Hepatocyte (in vitro differentiated cells): ENCODE measurements at regions not wholly inside any gene's neighbourhood (a gene's known extent, or its start where the extent isn't known, plus 50 kb on each side); places are given as distances from the start of the nearest gene placed in this dataset.
A peak's percentile ranks its signal among the peaks of the same experiment; 100 is the strongest.
"Not testable (repeated sequence)": the region's sequence is repeated elsewhere in the genome, so short reads cannot be mapped to it uniquely, and the experiment has no call there.

Experiments used
- DNase-seq: peaks from one replicate; pipeline ENCODE4 v3.0.0-alpha.2; 2016; ENCODE audit warnings: low spot score
- H2AFZ ChIP-seq: fragments of 200-600 bp; sonication (generic); 2 replicates; pipeline ENCODE4 v1.6.0; 2016; ENCODE audit warnings: antibody characterized with exemption, mild to moderate bottlenecking
- H3K27ac ChIP-seq: fragments of 200-600 bp; sonication (generic); 2 replicates; pipeline ENCODE4 v1.5.1; 2016; ENCODE audit warnings: mild to moderate bottlenecking
- H3K27me3 ChIP-seq: fragments of 200-600 bp; sonication (generic); 2 replicates; pipeline ENCODE4 v1.6.1; 2016
- H3K36me3 ChIP-seq: fragments of 200-600 bp; sonication (generic); replicated peaks from 2 replicates; pipeline ENCODE4 v1.5.1; 2016; ENCODE audit warnings: low read depth; ENCODE audit not compliant: insufficient read depth
- H3K4me1 ChIP-seq: fragments of 200-600 bp; sonication (generic); 2 replicates; pipeline ENCODE4 v1.5.1; 2016; ENCODE audit warnings: mild to moderate bottlenecking, moderate library complexity; ENCODE audit not compliant: insufficient read depth
- H3K4me2 ChIP-seq: fragments of 200-600 bp; sonication (generic); 2 replicates; pipeline ENCODE4 v1.6.0; 2016
- H3K4me3 ChIP-seq: fragments of 200-600 bp; sonication (generic); 2 replicates; pipeline ENCODE4 v1.5.1; 2016; ENCODE audit warnings: mild to moderate bottlenecking
- H3K79me2 ChIP-seq: fragments of 200-600 bp; sonication (generic); 2 replicates; pipeline ENCODE4 v1.6.0; 2017; ENCODE audit warnings: mild to moderate bottlenecking
- H3K9me2 ChIP-seq: fragments of 200-600 bp; sonication (generic); replicated peaks from 2 replicates; pipeline ENCODE4 v1.6.0; 2017; ENCODE audit warnings: mild to moderate bottlenecking; ENCODE audit not compliant: insufficient read depth
- H3K9me3 ChIP-seq: fragments of 200-600 bp; sonication (generic); 2 replicates; pipeline ENCODE4 v1.5.1; 2016; ENCODE audit warnings: low read depth, mild to moderate bottlenecking
- H4K20me1 ChIP-seq: fragments of 200-600 bp; sonication (generic); 2 replicates; pipeline ENCODE4 v1.6.0; 2016; ENCODE audit warnings: mild to moderate bottlenecking; ENCODE audit not compliant: insufficient read depth, poor library complexity, severe bottlenecking
- CTCF ChIP-seq: fragments of 200-600 bp; sonication (generic); IDR thresholded peaks from 2 replicates; pipeline ENCODE4 v1.5.1; 2016; ENCODE audit warnings: antibody characterized with exemption, mild to moderate bottlenecking; ENCODE audit not compliant: poor library complexity
- EZH2 ChIP-seq: fragments of 200-600 bp; sonication (generic); IDR thresholded peaks from 2 replicates; pipeline ENCODE4 v1.6.1; 2016; ENCODE audit warnings: antibody characterized with exemption, mild to moderate bottlenecking, borderline replicate concordance
- EZH2phosphoT487 ChIP-seq: fragments of 200-600 bp; sonication (generic); IDR thresholded peaks from one replicate; pipeline ENCODE4 v1.6.1; 2018; ENCODE audit warnings: antibody characterized with exemption, mild to moderate bottlenecking, low read depth, moderate library complexity; ENCODE audit not compliant: unreplicated experiment, severe bottlenecking
- WGBS: methylation state at CpG from one replicate; pipeline ENCODE4 v1.1.6; 2016; ENCODE audit warnings: low lambda C conversion rate; ENCODE audit errors: missing lambda C conversion rate; 5-methylcytosine and 5-hydroxymethylcytosine counted together

GRCh38 chr1:171397851-171398469 lies 84.0 kb downstream of the FMO4 start:
- WGBS, result 24% methylated on average over 5 of the region's 5 CpGs

GRCh38 chr1:171403393-171403792 lies 81.9 kb upstream of the PRRC2C start:
- 72% methylated on average over 7 of the region's 7 CpGs for WGBS

More at GRCh38 chr1:171397851-171398469, 84.0 kb downstream of the FMO4 start:
- TF ChIP-seq EZH2phosphoT487 (no peak), EZH2 (no peak), CTCF (no peak)
- Histone ChIP-seq H2AFZ (no peak overlapping the region), H4K20me1 (no peaks in the 10 kb centered on the region), H3K27me3 (no peaks in the 10 kb centered on the region), H3K4me3 (no peak overlapping the region), H3K36me3 (no peaks in the 10 kb centered on the region), H3K4me2 (peak overlapping the region; percentile 65), H3K4me1 (peaks cover 13% of the 10 kb centered on the region), H3K9me3 (no peaks in the 10 kb centered on the region), H3K27ac (peak overlapping the region; percentile 88), H3K9me2 (no peaks in the 10 kb centered on the region), H3K79me2 (no peaks in the 10 kb centered on the region)
- no peak for DNase-seq

GRCh38 chr1:171405391-171405714 lies 80.0 kb upstream of the PRRC2C start:
- no peaks in the 10 kb centered on the region for H3K79me2 ChIP-seq
- H3K36me3 ChIP-seq, result no peaks in the 10 kb centered on the region
- no peak for TF ChIP-seq EZH2
- no peak for TF ChIP-seq CTCF
- TF ChIP-seq EZH2phosphoT487, result no peak
- no peak for DNase-seq
- no peaks in the 10 kb centered on the region for H3K27me3 ChIP-seq
- H3K4me1 ChIP-seq, result no peaks in the 10 kb centered on the region
- no peak overlapping the region for H3K27ac ChIP-seq
- H3K4me3 ChIP-seq, result no peak overlapping the region
- H3K4me2 ChIP-seq, result no peak overlapping the region
- no peaks in the 10 kb centered on the region for H3K9me3 ChIP-seq
- 100% methylated on average over 1 of the region's 1 CpG for WGBS
- H2AFZ ChIP-seq, result no peak overlapping the region
- no peaks in the 10 kb centered on the region for H4K20me1 ChIP-seq
- no peaks in the 10 kb centered on the region for H3K9me2 ChIP-seq

More at GRCh38 chr1:171403393-171403792, 81.9 kb upstream of the PRRC2C start:
- TF ChIP-seq EZH2 (no peak), EZH2phosphoT487 (no peak), CTCF (no peak)
- H3K79me2 ChIP-seq, result no peaks in the 10 kb centered on the region
- H3K36me3 ChIP-seq, result no peaks in the 10 kb centered on the region
- H3K9me2 ChIP-seq, result no peaks in the 10 kb centered on the region
- DNase-seq, result no peak
- H4K20me1 ChIP-seq, result no peaks in the 10 kb centered on the region
- no peaks in the 10 kb centered on the region for H3K9me3 ChIP-seq
- no peak overlapping the region for H3K27ac ChIP-seq
- H3K27me3 ChIP-seq, result no peaks in the 10 kb centered on the region
- no peaks in the 10 kb centered on the region for H3K4me1 ChIP-seq
- no peak overlapping the region for H3K4me2 ChIP-seq
- H2AFZ ChIP-seq, result no peak overlapping the region
- H3K4me3 ChIP-seq, result no peak overlapping the region

GRCh38 chr1:171413557-171413956 lies 71.8 kb upstream of the PRRC2C start:
- not testable (repeated sequence) for H4K20me1 ChIP-seq, H2AFZ ChIP-seq, H3K27ac ChIP-seq, H3K9me3 ChIP-seq, H3K79me2 ChIP-seq, H3K4me2 ChIP-seq, H3K27me3 ChIP-seq, H3K4me3 ChIP-seq, H3K9me2 ChIP-seq, H3K36me3 ChIP-seq, H3K4me1 ChIP-seq, DNase-seq
- over 99% methylated on average over 6 of the region's 6 CpGs for WGBS
